Gastroesophageal sphincter (tissue), 4 donors: ENCODE measurements at regions not wholly inside any gene's neighbourhood (a gene's known extent, or its start where the extent isn't known, plus 50 kb on each side); places are given as distances from the start of the nearest gene placed in this dataset.

Experiments
- ATAC-seq: fragments of 150-250 bp; one replicate; pipeline ENCODE4 v1.9.1; 2016; ENCODE audit warnings: mild to moderate bottlenecking, moderate library complexity
- H3K27ac ChIP-seq, 4 donors: fragments of 200-600 bp; sonication (generic) in 3 of 4; 1 replicate in 3 of 4; 2 replicates in 1 of 4; pipeline ENCODE4 v1.5.1; 2016 to 2019
- H3K27me3 ChIP-seq: fragments of 200-600 bp; sonication (generic); one replicate; pipeline ENCODE4 v1.5.1; 2019
- H3K36me3 ChIP-seq, 2 donors: fragments of 200-600 bp; sonication (generic); one replicate each; pipeline ENCODE4 v1.5.1; 2019; ENCODE audit warnings: control low read depth in 1 of 2
- H3K4me1 ChIP-seq, 3 donors: fragments of 200-600 bp; sonication (generic); 1 replicate in 2 of 3; 2 replicates in 1 of 3; pipeline ENCODE4 v1.5.1; 2016 to 2019; ENCODE audit warnings: control low read depth in 2 of 3
- H3K4me3 ChIP-seq, 2 donors: fragments of 200-600 bp; sonication (generic); one replicate each; pipeline ENCODE4 v1.5.1; 2019; ENCODE audit warnings: mild to moderate bottlenecking in 1 of 2, moderate library complexity in 1 of 2
- H3K9me3 ChIP-seq, 3 donors: fragments of 200-600 bp; sonication (generic); one replicate each; pipeline ENCODE4 v1.5.1; 2017 to 2019; ENCODE audit warnings: control low read depth in 2 of 3
- EP300 ChIP-seq: sonication (generic); formaldehyde crosslinking; IDR thresholded peaks from one replicate; pipeline ENCODE4 v1.6.1; 2017; ENCODE audit warnings: antibody characterized with exemption, mild to moderate bottlenecking
- POLR2A ChIP-seq, 2 donors: fragments of 450-650 bp; IDR thresholded peaks; one replicate each; pipeline ENCODE4 v1.6.1; 2017; ENCODE audit warnings: antibody characterized with exemption in 2 of 2, mild to moderate bottlenecking in 2 of 2, moderate library complexity in 1 of 2
- POLR2AphosphoS5 ChIP-seq: sonication (generic); formaldehyde crosslinking; IDR thresholded peaks from one replicate; pipeline ENCODE4 v1.6.1; 2017; ENCODE audit warnings: antibody characterized with exemption
- WGBS, 2 donors: methylation state at CpG; one replicate each; pipeline ENCODE4 v1.1.5; 2018; ENCODE audit warnings: low coverage in 1 of 2; 5-methylcytosine and 5-hydroxymethylcytosine counted together
- TF ChIP-seq, protein P1 (sequence below), 4 experiments: fragments of 200-600 bp in 2 of 4; fragments of 450-650 bp in 2 of 4; sonication (generic) in 1 of 4; IDR thresholded peaks; one replicate each; pipeline ENCODE4 v1.5.1; 2017 to 2019; ENCODE audit warnings: antibody characterized with exemption in 4 of 4, mild to moderate bottlenecking in 2 of 4, moderate library complexity in 2 of 4

DNA sequence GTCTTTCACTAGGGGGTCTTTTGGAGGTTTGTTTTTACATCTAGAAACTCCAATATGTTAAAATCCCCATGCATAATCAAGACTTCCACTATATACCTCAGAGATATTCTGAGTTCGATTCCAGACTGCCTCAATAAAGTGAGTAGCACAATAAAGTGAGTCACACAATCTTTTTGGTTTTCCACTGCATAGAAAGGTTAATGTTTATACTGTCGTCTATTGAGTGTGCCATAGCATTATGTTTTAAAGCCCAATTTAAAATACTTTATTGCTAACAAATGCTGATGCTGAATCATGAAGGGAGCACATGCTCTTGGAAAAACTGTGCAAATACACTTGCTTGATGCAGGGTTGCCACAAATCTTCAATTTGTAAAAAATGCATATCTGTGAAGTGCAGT is 227.5 kb upstream of the ZFHX3 start:
- H3K27me3 ChIP-seq, result peaks cover 12% of the 10 kb centered on the region
- H3K4me3 ChIP-seq, result no peak overlapping the region
- no peak overlapping the region for H3K27ac ChIP-seq
- H3K9me3 ChIP-seq, result peaks cover 0 to 4% (median 0%) of the 10 kb centered on the region in 3 donors
- WGBS, 2 donors, result 69 to 73% methylated on average over 2 of the region's 2 CpGs
- H3K4me1 ChIP-seq, result no peaks in the 10 kb centered on the region
- H3K36me3 ChIP-seq, result no peaks in the 10 kb centered on the region
- TF ChIP-seq POLR2AphosphoS5, result no peak
- TF ChIP-seq EP300, result no peak
- TF ChIP-seq POLR2A (IDR thresholded peaks at IDR 0.05), result no peak
- TF ChIP-seq, protein P1, sequence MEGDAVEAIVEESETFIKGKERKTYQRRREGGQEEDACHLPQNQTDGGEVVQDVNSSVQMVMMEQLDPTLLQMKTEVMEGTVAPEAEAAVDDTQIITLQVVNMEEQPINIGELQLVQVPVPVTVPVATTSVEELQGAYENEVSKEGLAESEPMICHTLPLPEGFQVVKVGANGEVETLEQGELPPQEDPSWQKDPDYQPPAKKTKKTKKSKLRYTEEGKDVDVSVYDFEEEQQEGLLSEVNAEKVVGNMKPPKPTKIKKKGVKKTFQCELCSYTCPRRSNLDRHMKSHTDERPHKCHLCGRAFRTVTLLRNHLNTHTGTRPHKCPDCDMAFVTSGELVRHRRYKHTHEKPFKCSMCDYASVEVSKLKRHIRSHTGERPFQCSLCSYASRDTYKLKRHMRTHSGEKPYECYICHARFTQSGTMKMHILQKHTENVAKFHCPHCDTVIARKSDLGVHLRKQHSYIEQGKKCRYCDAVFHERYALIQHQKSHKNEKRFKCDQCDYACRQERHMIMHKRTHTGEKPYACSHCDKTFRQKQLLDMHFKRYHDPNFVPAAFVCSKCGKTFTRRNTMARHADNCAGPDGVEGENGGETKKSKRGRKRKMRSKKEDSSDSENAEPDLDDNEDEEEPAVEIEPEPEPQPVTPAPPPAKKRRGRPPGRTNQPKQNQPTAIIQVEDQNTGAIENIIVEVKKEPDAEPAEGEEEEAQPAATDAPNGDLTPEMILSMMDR (IDR thresholded peaks at IDR 0.05), result no peak
- ATAC-seq, result no peak

DNA sequence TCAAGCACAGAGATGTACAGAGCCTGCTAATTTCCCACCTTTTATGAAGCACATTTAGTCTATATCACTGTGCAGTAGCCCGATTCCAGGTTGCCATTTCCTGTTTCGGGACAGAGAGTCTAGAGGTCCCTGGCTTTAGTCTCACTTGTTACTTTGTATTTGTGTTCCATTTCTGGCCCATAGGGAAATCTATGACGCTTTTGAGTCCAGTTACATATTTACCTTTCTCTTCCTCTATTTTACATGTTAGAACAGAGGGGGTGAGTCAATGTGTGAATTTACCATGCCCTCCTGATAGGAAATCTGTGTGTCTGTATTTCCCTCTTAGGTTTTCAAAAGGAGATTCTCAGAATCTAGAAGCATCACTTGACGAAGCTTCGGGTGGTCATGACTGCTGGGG is 227.1 kb upstream of the ZFHX3 start:
- WGBS, 2 donors, result 70 to 74% methylated on average over 2 to 5 of the region's 5 CpGs
- no peak for ATAC-seq
- Histone ChIP-seq H3K4me3 (no peak overlapping the region), H3K9me3 (peaks cover 0 to 4% (median 0%) of the 10 kb centered on the region in 3 donors), H3K36me3 (no peaks in the 10 kb centered on the region), H3K27ac (no peak overlapping the region), H3K27me3 (peaks cover 12% of the 10 kb centered on the region), H3K4me1 (no peaks in the 10 kb centered on the region)
- TF ChIP-seq POLR2AphosphoS5, result no peak

DNA sequence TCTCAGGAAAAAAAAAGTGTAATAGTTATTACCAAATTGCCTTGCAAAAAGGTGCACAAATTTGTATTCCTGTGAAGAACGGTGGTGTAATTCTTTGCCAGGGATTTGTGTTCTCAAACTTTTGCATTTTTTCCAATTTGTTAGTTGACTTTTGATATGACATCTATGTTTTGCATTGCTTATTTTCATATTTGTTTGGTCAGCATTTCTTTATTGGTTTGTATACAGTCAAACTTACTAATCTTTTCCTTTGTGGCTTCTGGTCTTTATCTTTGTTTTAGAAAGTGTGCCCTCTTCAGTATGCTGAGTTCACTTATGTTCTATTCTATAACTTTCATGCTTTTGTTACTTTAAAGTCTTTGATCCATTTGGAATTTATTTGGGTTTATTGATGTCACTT is 226.2 kb upstream of the ZFHX3 start:
- Histone ChIP-seq H3K4me1 (no peaks in the 10 kb centered on the region), H3K9me3 (peaks cover 0 to 4% (median 0%) of the 10 kb centered on the region in 3 donors), H3K4me3 (no peak overlapping the region), H3K27ac (no peak overlapping the region), H3K27me3 (peaks cover 12% of the 10 kb centered on the region), H3K36me3 (no peaks in the 10 kb centered on the region)
- WGBS, 2 donors, result 92 to 95% methylated on average over 1 of the region's 1 CpG
- TF ChIP-seq EP300, result no peak
- no peak for TF ChIP-seq POLR2A (IDR thresholded peaks at IDR 0.05)
- TF ChIP-seq, protein P1 (IDR thresholded peaks at IDR 0.05), result no peak
- TF ChIP-seq POLR2AphosphoS5, result no peak
- ATAC-seq, result no peak

DNA sequence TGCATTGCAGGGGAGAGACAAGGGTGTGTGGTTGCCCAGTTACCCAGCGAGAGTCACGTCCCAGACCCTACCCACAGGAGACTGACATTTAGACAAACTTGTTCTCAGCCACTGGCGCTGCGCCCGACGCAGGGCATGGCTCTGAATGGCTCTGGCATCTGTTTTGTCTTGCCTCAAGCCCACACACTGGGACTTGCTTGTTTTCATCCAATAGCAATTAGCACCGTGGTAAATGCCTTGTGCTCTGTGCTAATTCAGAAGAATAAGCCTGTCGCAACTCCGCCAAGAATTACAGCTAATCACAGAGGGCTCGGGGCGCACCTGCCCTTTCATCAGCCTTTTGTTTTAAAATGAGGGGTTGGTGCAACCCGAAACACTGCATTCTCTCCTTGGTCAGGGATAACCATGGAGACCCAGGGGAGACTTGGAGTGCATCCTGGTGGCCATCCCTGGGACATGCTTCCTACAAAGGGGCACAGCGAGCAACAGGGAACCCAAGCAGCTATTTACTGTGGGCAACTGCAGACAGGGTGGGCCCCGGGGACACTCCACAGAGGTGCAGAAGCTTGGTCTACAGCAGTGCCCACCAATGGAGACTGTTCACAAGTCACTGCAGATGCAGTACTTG is 220.6 kb upstream of the ZFHX3 start:
- H3K27me3 ChIP-seq, result peaks cover 22% of the 10 kb centered on the region
- no peak for ATAC-seq
- no peak overlapping the region for H3K4me3 ChIP-seq
- H3K27ac ChIP-seq, result no peak overlapping the region
- TF ChIP-seq EP300 (no peak), POLR2A (IDR thresholded peaks at IDR 0.05) (no peak), POLR2AphosphoS5 (no peak)
- TF ChIP-seq, protein P1 (IDR thresholded peaks at IDR 0.05), result no peak
- no peaks in the 10 kb centered on the region for H3K36me3 ChIP-seq
- 86 to 87% methylated on average over 7 to 8 of the region's 14 CpGs for WGBS, 2 donors
- no peaks in the 10 kb centered on the region for H3K9me3 ChIP-seq
- H3K4me1 ChIP-seq, result no peaks in the 10 kb centered on the region

DNA sequence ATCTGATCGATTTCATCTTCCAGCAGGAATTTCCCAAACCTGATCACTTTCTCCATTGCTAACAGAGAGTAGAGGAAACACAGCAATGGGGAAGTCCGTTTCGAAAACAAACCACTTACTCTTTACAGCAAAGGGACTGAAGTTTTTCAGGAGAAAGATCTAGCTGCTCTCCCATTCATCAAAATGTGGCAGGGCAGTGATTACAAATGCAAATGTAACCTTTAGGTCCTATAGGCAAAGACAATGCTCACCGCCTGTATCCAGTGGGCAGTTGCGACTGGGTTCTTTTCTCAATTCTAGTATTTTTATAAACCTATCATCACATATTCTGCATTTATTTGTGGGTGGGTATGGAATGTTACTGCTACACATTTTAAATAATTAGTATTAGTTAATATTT is 218.0 kb upstream of the ZFHX3 start:
- ATAC-seq, result no peak
- no peaks in the 10 kb centered on the region for H3K36me3 ChIP-seq
- H3K4me1 ChIP-seq, result no peaks in the 10 kb centered on the region
- 68 to 73% methylated on average over 5 of the region's 5 CpGs for WGBS, 2 donors
- no peak overlapping the region for H3K27ac ChIP-seq
- H3K4me3 ChIP-seq, result no peak overlapping the region
- peaks cover 14% of the 10 kb centered on the region for H3K27me3 ChIP-seq
- TF ChIP-seq POLR2A (IDR thresholded peaks at IDR 0.05) (no peak), POLR2AphosphoS5 (no peak), EP300 (no peak)
- peaks cover 0 to 8% (median 0%) of the 10 kb centered on the region in 3 donors for H3K9me3 ChIP-seq

DNA sequence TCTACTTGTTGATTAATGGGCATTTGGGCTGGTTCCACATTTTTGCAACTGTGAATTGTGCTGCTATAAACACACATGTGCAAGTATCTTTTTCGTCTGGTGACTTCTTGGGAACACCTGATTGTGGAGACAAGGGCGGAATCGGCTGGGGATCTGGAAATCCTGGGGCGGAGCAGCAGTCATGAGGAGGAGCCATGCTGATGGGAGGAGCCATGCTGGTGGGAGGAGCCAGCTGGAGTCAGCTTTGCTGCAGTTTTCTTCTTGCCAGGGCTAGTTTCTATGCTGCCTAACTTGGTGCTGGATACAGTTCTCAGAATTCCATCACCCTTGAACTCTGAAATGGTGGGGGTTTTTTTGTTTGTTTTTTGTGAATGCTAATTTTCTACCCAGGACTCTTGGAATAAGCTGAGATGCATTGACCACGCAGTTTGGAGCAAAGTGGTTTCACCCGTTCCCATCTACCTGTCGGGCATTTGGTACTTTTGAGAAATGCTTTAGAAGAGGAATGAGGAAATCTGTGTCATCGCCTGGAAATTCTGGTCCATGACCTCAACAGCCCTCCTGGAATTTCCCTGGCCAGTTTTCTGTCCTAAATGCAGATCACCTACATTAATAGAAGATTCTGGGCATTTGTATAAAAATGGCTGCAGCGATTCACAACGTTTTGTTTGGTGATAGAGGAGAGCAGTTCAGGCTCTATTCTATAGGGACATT is 217.4 kb upstream of the ZFHX3 start:
- Histone ChIP-seq H3K4me3 (no peak overlapping the region), H3K9me3 (peaks cover 0 to 8% (median 0%) of the 10 kb centered on the region in 3 donors), H3K27ac (no peak overlapping the region), H3K27me3 (peaks cover 14% of the 10 kb centered on the region), H3K36me3 (no peaks in the 10 kb centered on the region), H3K4me1 (no peaks in the 10 kb centered on the region)
- no peak for ATAC-seq
- TF ChIP-seq POLR2AphosphoS5, result no peak
- no peak for TF ChIP-seq EP300
- no peak for TF ChIP-seq POLR2A (IDR thresholded peaks at IDR 0.05)
- TF ChIP-seq, protein P1 (IDR thresholded peaks at IDR 0.05), result no peak
- 65 to 84% methylated on average over 10 of the region's 10 CpGs for WGBS, 2 donors
